Fibroblast of lung (primary cell): ENCODE measurements at regions not wholly inside any gene's neighbourhood (a gene's known extent, or its start where the extent isn't known, plus 50 kb on each side); places are given as distances from the start of the nearest gene placed in this dataset.

ENCODE experiments used
- CTCF ChIP-seq, 2 donors: IDR thresholded peaks in 1 of 2; conservative IDR thresholded peaks in 1 of 2; 1 replicate in 1 of 2; 2 replicates in 1 of 2; pipeline ENCODE4 v1.5.1; 2011 to 2012; ENCODE audit warnings: low read length in 2 of 2, control low read depth in 1 of 2, inconsistent platforms in 1 of 2, low read depth in 1 of 2, mild to moderate bottlenecking in 1 of 2
- EZH2 ChIP-seq: IDR thresholded peaks from 2 replicates; pipeline ENCODE4 v1.5.1; 2012; ENCODE audit warnings: low read length, control low read depth, mild to moderate bottlenecking; ENCODE audit errors: missing control alignments

- no peak for TF ChIP-seq CTCF (conservative IDR thresholded peaks at IDR 0.05 in 1 of 2, IDR thresholded peaks at IDR 0.05 in 1 of 2; ENCODE audit: low read depth in 1 of 2, low read length in 2 of 2)
- TF ChIP-seq EZH2 = no peak
Measured at GRCh38 chr9:105172436-105172835, 72.0 kb upstream of the SLC44A1 start.
